ENCODE measurements at regions not wholly inside any gene's neighbourhood (a gene's known extent, or its start where the extent isn't known, plus 50 kb on each side); places are given as distances from the start of the nearest gene placed in this dataset.

DNA sequence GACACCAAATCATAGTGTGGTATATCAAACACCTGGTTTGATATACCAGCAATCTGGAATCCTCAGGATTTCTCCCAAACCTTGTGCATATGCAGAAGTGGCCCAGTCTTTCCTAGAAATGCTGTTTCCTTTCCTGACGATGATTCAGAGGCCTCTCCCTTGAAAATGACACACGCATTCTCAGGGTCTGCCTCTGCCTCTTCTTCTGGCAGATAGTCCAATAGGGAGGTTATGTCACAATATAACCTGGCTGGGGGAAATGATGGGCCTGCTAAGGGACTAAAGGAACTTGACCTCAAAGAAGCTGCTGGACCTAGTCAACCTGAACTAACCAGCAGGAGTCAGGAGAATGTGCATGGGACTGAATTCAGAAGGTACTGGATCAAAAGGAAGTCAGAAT, 435.2 kb downstream of the IDS start:
- H3K4me1 Mint-ChIP-seq (ENCODE audit: low read depth): peaks cover 4% of the 10 kb centered on the region
- Histone ChIP-seq H3K4me3 (ENCODE audit: low read length) (no peak overlapping the region), H3K36me3 (ENCODE audit: insufficient read depth, low read length) (no peaks in the 10 kb centered on the region), H3K27me3 (ENCODE audit: control insufficient read depth in 1 of 2, insufficient read depth in 2 of 2, low read length in 2 of 2) (no peaks in the 10 kb centered on the region), H3K4me1 (ENCODE audit: insufficient read depth, low read length) (peaks cover 2% of the 10 kb centered on the region), H3K9me3 (ENCODE audit: control insufficient read depth in 1 of 2, insufficient read depth in 1 of 2, low read length in 2 of 2) (no peaks in the 10 kb centered on the region), H3K27ac (ENCODE audit: low read depth in 1 of 2, low read length in 2 of 2) (no peak overlapping the region)
- ATAC-seq (ENCODE audit: poor library complexity): no peak
- no peak overlapping the region for H3K27ac Mint-ChIP-seq
- ChIA-PET POLR2A (no interaction called here), CTCF (no interaction called here)
- no peak for DNase-seq
- TF ChIP-seq CTCF (IDR thresholded peaks at IDR 0.05): no peak
- intact Hi-C loops (cut with DNase I, micrococcal nuclease): no loop called here
- H3K9me3 Mint-ChIP-seq: no peaks in the 10 kb centered on the region
- H3K27me3 Mint-ChIP-seq: no peaks in the 10 kb centered on the region
- no peak overlapping the region for H3K4me3 Mint-ChIP-seq
- no peaks in the 10 kb centered on the region for H3K36me3 Mint-ChIP-seq (ENCODE audit: low read depth)

DNA sequence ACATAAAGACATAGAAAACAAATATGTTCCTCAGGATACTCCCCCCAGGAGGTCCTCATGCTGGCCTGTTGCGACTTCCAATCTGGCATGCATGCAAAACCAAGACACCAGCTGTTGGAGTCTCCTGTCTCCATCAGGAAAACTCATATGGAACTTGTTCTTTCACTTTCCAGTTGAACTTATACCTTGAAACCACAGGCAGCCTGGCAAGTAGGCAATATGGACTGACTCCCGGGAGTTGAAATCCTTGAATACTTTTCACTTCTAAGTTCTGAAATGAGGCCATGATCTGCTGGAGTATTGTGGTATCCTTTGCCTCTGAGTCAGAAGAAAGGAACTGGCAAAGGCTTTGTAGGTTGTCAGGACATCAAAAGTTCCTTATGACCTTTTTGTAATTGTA, 444.2 kb downstream of the IDS start:
- intact Hi-C loops (cut with DNase I, micrococcal nuclease): no loop called here
- H3K9me3 Mint-ChIP-seq: no peaks in the 10 kb centered on the region
- no peak overlapping the region for H3K27ac Mint-ChIP-seq
- ChIA-PET CTCF (no interaction called here), POLR2A (no interaction called here)
- H3K4me1 Mint-ChIP-seq (ENCODE audit: low read depth): no peaks in the 10 kb centered on the region
- no peak for TF ChIP-seq CTCF (IDR thresholded peaks at IDR 0.05)
- H3K36me3 Mint-ChIP-seq (ENCODE audit: low read depth): no peaks in the 10 kb centered on the region
- H3K4me3 ChIP-seq (ENCODE audit: low read length): no peak overlapping the region
- no peak overlapping the region for H3K4me3 Mint-ChIP-seq
- ATAC-seq (ENCODE audit: poor library complexity): no peak
- no peaks in the 10 kb centered on the region for H3K4me1 ChIP-seq (ENCODE audit: insufficient read depth, low read length)
- no peaks in the 10 kb centered on the region for H3K27me3 Mint-ChIP-seq
- H3K27me3 ChIP-seq (ENCODE audit: control insufficient read depth in 1 of 2, insufficient read depth in 2 of 2, low read length in 2 of 2): no peaks in the 10 kb centered on the region
- H3K9me3 ChIP-seq (ENCODE audit: control insufficient read depth in 1 of 2, insufficient read depth in 1 of 2, low read length in 2 of 2): no peaks in the 10 kb centered on the region
- H3K36me3 ChIP-seq (ENCODE audit: insufficient read depth, low read length): no peaks in the 10 kb centered on the region
- no peak for DNase-seq
- no peak overlapping the region for H3K27ac ChIP-seq (ENCODE audit: low read depth in 1 of 2, low read length in 2 of 2)
